ENCODE measurements at regions not wholly inside any gene's neighbourhood (a gene's known extent, or its start where the extent isn't known, plus 50 kb on each side); places are given as distances from the start of the nearest gene placed in this dataset.

GRCh38 chr10:129140921-129141885 lies 325.8 kb upstream of the MGMT start:
- TF ChIP-seq CTCF (IDR thresholded peaks at IDR 0.05; ENCODE audit: insufficient read depth, low read length, poor library complexity, severe bottlenecking), result no peak
- Histone ChIP-seq H3K36me3 (ENCODE audit: control insufficient read depth, insufficient read depth, low read length) (no peaks in the 10 kb centered on the region), H3K27me3 (replicated peaks; ENCODE audit: control insufficient read depth, insufficient read depth, low read length) (no peaks in the 10 kb centered on the region), H3K4me3 (replicated peaks; ENCODE audit: low read depth, low read length) (no peak overlapping the region)
- no peak for DNase-seq (ENCODE audit: extremely low read depth, insufficient read length)

GRCh38 chr10:129151281-129151680 lies 315.8 kb upstream of the MGMT start:
- no peaks in the 10 kb centered on the region for H3K27me3 ChIP-seq (replicated peaks; ENCODE audit: control insufficient read depth, insufficient read depth, low read length)
- no peak for DNase-seq (ENCODE audit: extremely low read depth, insufficient read length)
- H3K4me3 ChIP-seq (replicated peaks; ENCODE audit: low read depth, low read length), result no peak overlapping the region
- no peak for TF ChIP-seq CTCF (IDR thresholded peaks at IDR 0.05; ENCODE audit: insufficient read depth, low read length, poor library complexity, severe bottlenecking)
- no peaks in the 10 kb centered on the region for H3K36me3 ChIP-seq (ENCODE audit: control insufficient read depth, insufficient read depth, low read length)

DNA sequence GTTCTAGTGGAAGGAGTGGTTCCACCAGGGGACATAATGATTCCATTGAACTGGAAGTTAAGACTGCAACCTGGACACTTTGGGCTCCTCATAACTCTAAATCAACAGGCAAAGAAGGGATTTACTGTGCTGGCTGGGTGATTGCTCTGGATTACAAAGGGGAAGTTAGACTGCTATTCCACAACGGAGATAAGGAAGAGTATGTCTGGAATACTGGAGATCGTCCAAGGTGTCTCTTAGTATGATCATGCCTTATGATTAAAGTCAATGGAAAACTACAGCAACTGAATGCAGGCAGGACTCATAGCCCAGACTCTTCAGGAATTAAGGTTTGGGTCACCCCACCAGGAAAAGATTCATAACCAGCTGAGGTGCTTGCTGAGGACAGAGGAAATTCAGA lies 310.6 kb upstream of the MGMT start:
- H3K27me3 ChIP-seq (replicated peaks; ENCODE audit: control insufficient read depth, insufficient read depth, low read length), result no peaks in the 10 kb centered on the region
- H3K36me3 ChIP-seq (ENCODE audit: control insufficient read depth, insufficient read depth, low read length), result no peaks in the 10 kb centered on the region
- DNase-seq (ENCODE audit: extremely low read depth, insufficient read length), result no peak
- TF ChIP-seq CTCF (IDR thresholded peaks at IDR 0.05; ENCODE audit: insufficient read depth, low read length, poor library complexity, severe bottlenecking), result no peak
- H3K4me3 ChIP-seq (replicated peaks; ENCODE audit: low read depth, low read length), result no peak overlapping the region

- no peak for TF ChIP-seq CTCF (IDR thresholded peaks at IDR 0.05; ENCODE audit: insufficient read depth, low read length, poor library complexity, severe bottlenecking)
- Histone ChIP-seq H3K36me3 (ENCODE audit: control insufficient read depth, insufficient read depth, low read length) (no peaks in the 10 kb centered on the region), H3K27me3 (replicated peaks; ENCODE audit: control insufficient read depth, insufficient read depth, low read length) (no peaks in the 10 kb centered on the region), H3K4me3 (replicated peaks; ENCODE audit: low read depth, low read length) (no peak overlapping the region)
- DNase-seq (ENCODE audit: extremely low read depth, insufficient read length), result no peak
Measured at GRCh38 chr10:129157185-129157584, 309.9 kb upstream of the MGMT start.

DNA sequence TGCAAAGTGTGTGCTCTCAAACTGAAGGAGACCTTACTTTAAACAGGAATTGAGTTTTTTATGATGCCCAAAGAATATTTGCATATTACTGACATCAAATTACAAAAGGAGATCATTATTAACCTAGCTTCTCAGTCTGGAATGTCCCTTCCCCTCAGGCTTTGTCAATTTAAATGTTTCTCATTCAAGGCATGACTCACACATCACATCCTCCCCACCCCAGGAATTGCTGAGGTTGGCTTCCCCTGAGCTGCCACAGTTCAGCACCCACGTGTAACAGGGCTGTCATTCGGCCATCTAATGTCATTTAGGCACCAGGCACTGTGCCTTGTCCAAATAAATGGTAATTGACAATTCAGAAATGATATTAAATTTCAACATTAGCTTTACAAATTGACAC lies 305.9 kb upstream of the MGMT start:
- no peak for TF ChIP-seq CTCF (IDR thresholded peaks at IDR 0.05; ENCODE audit: insufficient read depth, low read length, poor library complexity, severe bottlenecking)
- no peaks in the 10 kb centered on the region for H3K36me3 ChIP-seq (ENCODE audit: control insufficient read depth, insufficient read depth, low read length)
- DNase-seq (ENCODE audit: extremely low read depth, insufficient read length), result no peak
- H3K27me3 ChIP-seq (replicated peaks; ENCODE audit: control insufficient read depth, insufficient read depth, low read length), result no peaks in the 10 kb centered on the region
- H3K4me3 ChIP-seq (replicated peaks; ENCODE audit: low read depth, low read length), result no peak overlapping the region

Measured in GM06990 (cell line).